Neural cell (in vitro differentiated cells): ENCODE measurements at regions not wholly inside any gene's neighbourhood (a gene's known extent, or its start where the extent isn't known, plus 50 kb on each side); places are given as distances from the start of the nearest gene placed in this dataset.

ENCODE experiments used
- EP300 ChIP-seq: fragments of 450-650 bp; conservative IDR thresholded peaks from 2 replicates; pipeline ENCODE4 v1.6.1; 2014; ENCODE audit warnings: antibody characterized with exemption, mild to moderate bottlenecking, moderate library complexity; ENCODE audit not compliant: poor library complexity, severe bottlenecking
- POLR2AphosphoS5 ChIP-seq: IDR thresholded peaks from 2 replicates; pipeline ENCODE4 v1.6.1; 2012
- TAF1 ChIP-seq: IDR thresholded peaks from 2 replicates; pipeline ENCODE4 v1.6.1; 2012; ENCODE audit warnings: low read depth
- TF ChIP-seq, protein P1 (sequence below): fragments of 450-650 bp; IDR thresholded peaks from 2 replicates; pipeline ENCODE4 v1.5.1; 2014; ENCODE audit warnings: antibody characterized with exemption, mild to moderate bottlenecking, moderate library complexity; ENCODE audit not compliant: poor library complexity, severe bottlenecking
- TF ChIP-seq, protein P2 (sequence below): IDR thresholded peaks from 2 replicates; pipeline ENCODE4 v1.6.1; 2012; ENCODE audit warnings: borderline replicate concordance

GRCh38 chr2:53208815-53209214 is 558.8 kb upstream of the CHAC2 start:
- TF ChIP-seq POLR2AphosphoS5, result no peak
- TF ChIP-seq, protein P1, sequence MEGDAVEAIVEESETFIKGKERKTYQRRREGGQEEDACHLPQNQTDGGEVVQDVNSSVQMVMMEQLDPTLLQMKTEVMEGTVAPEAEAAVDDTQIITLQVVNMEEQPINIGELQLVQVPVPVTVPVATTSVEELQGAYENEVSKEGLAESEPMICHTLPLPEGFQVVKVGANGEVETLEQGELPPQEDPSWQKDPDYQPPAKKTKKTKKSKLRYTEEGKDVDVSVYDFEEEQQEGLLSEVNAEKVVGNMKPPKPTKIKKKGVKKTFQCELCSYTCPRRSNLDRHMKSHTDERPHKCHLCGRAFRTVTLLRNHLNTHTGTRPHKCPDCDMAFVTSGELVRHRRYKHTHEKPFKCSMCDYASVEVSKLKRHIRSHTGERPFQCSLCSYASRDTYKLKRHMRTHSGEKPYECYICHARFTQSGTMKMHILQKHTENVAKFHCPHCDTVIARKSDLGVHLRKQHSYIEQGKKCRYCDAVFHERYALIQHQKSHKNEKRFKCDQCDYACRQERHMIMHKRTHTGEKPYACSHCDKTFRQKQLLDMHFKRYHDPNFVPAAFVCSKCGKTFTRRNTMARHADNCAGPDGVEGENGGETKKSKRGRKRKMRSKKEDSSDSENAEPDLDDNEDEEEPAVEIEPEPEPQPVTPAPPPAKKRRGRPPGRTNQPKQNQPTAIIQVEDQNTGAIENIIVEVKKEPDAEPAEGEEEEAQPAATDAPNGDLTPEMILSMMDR, result no peak
- TF ChIP-seq, protein P2, sequence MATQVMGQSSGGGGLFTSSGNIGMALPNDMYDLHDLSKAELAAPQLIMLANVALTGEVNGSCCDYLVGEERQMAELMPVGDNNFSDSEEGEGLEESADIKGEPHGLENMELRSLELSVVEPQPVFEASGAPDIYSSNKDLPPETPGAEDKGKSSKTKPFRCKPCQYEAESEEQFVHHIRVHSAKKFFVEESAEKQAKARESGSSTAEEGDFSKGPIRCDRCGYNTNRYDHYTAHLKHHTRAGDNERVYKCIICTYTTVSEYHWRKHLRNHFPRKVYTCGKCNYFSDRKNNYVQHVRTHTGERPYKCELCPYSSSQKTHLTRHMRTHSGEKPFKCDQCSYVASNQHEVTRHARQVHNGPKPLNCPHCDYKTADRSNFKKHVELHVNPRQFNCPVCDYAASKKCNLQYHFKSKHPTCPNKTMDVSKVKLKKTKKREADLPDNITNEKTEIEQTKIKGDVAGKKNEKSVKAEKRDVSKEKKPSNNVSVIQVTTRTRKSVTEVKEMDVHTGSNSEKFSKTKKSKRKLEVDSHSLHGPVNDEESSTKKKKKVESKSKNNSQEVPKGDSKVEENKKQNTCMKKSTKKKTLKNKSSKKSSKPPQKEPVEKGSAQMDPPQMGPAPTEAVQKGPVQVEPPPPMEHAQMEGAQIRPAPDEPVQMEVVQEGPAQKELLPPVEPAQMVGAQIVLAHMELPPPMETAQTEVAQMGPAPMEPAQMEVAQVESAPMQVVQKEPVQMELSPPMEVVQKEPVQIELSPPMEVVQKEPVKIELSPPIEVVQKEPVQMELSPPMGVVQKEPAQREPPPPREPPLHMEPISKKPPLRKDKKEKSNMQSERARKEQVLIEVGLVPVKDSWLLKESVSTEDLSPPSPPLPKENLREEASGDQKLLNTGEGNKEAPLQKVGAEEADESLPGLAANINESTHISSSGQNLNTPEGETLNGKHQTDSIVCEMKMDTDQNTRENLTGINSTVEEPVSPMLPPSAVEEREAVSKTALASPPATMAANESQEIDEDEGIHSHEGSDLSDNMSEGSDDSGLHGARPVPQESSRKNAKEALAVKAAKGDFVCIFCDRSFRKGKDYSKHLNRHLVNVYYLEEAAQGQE, result no peak
- no peak for TF ChIP-seq TAF1
- TF ChIP-seq EP300, result no peak
